DOHH2 (cell line): ENCODE measurements at regions not wholly inside any gene's neighbourhood (a gene's known extent, or its start where the extent isn't known, plus 50 kb on each side); places are given as distances from the start of the nearest gene placed in this dataset.

ENCODE experiments used
- H3F3A ChIP-seq: fragments of 200-600 bp; sonication (generic), shearing (Covaris generic); 2 replicates; pipeline ENCODE4 v1.6.0; 2016; ENCODE audit warnings: antibody characterized with exemption, mild to moderate bottlenecking; ENCODE audit not compliant: control insufficient read depth, insufficient read depth
- H3K27ac ChIP-seq: fragments of 200-600 bp; sonication (generic); 2 replicates; pipeline ENCODE4 v1.5.1; 2014; ENCODE audit warnings: low read depth, mild to moderate bottlenecking, low read length, moderate library complexity
- H3K27me3 ChIP-seq: fragments of 200-600 bp; sonication (generic); 2 replicates; pipeline ENCODE4 v1.6.1; 2014; ENCODE audit warnings: mild to moderate bottlenecking, low read length, mixed read lengths; ENCODE audit not compliant: control insufficient read depth
- H3K36me3 ChIP-seq: fragments of 200-600 bp; sonication (generic); 2 replicates; pipeline ENCODE4 v1.6.1; 2014; ENCODE audit warnings: mild to moderate bottlenecking, low read length, moderate library complexity, mixed read lengths; ENCODE audit not compliant: control insufficient read depth
- H3K4me1 ChIP-seq: fragments of 200-600 bp; sonication (generic); 2 replicates; pipeline ENCODE4 v1.6.1; 2014; ENCODE audit warnings: mild to moderate bottlenecking, low read length, mixed read lengths; ENCODE audit not compliant: control insufficient read depth
- H3K4me2 ChIP-seq: fragments of 200-600 bp; sonication (generic); 2 replicates; pipeline ENCODE4 v1.6.0; 2014; ENCODE audit warnings: mild to moderate bottlenecking, low read length, moderate library complexity
- H3K4me3 ChIP-seq: fragments of 200-600 bp; sonication (generic); 2 replicates; pipeline ENCODE4 v1.5.1; 2014; ENCODE audit warnings: mild to moderate bottlenecking, low read length, mixed read lengths
- H3K79me2 ChIP-seq: fragments of 200-600 bp; sonication (generic); 2 replicates; pipeline ENCODE4 v1.6.1; 2014; ENCODE audit warnings: mild to moderate bottlenecking, low read length, mixed read lengths; ENCODE audit not compliant: control insufficient read depth
- H3K9me2 ChIP-seq: fragments of 200-600 bp; sonication (generic); replicated peaks from 2 replicates; pipeline ENCODE4 v1.6.1; 2014; ENCODE audit warnings: mild to moderate bottlenecking, low read length, mixed read lengths; ENCODE audit not compliant: control insufficient read depth
- H3K9me3 ChIP-seq: fragments of 200-600 bp; sonication (generic); 2 replicates; pipeline ENCODE4 v1.6.1; 2014; ENCODE audit warnings: antibody characterized with exemption, low read length, mixed read lengths; ENCODE audit not compliant: control insufficient read depth, insufficient read depth
- H4K20me1 ChIP-seq: fragments of 200-600 bp; sonication (generic); 2 replicates; pipeline ENCODE4 v1.6.0; 2014; ENCODE audit warnings: low read depth, mild to moderate bottlenecking, antibody characterized with exemption, low read length, moderate library complexity; ENCODE audit not compliant: control insufficient read depth, insufficient read depth
- CTCF ChIP-seq: fragments of 200-600 bp; sonication (generic); IDR thresholded peaks from one replicate; pipeline ENCODE4 v1.5.1; 2014; ENCODE audit warnings: antibody characterized with exemption, mild to moderate bottlenecking, low read depth, low read length; ENCODE audit not compliant: poor library complexity, severe bottlenecking
- EZH2phosphoT487 ChIP-seq: fragments of 200-600 bp; sonication (generic); IDR thresholded peaks from 2 replicates; pipeline ENCODE4 v1.6.1; 2017; ENCODE audit warnings: borderline replicate concordance, mild to moderate bottlenecking, antibody characterized with exemption, low read length, moderate library complexity, mixed read lengths

- H3K27ac ChIP-seq: no peak overlapping the region
- no peaks in the 10 kb centered on the region for H4K20me1 ChIP-seq
- H3K4me3 ChIP-seq: no peak overlapping the region
- no peaks in the 10 kb centered on the region for H3K9me3 ChIP-seq
- no peaks in the 10 kb centered on the region for H3K27me3 ChIP-seq
- no peaks in the 10 kb centered on the region for H3K9me2 ChIP-seq
- H3K36me3 ChIP-seq: no peaks in the 10 kb centered on the region
- H3K79me2 ChIP-seq: no peaks in the 10 kb centered on the region
- H3F3A ChIP-seq: no peaks in the 10 kb centered on the region
- no peak for TF ChIP-seq EZH2phosphoT487
- TF ChIP-seq CTCF: no peak
- no peaks in the 10 kb centered on the region for H3K4me1 ChIP-seq
- no peak overlapping the region for H3K4me2 ChIP-seq
Measured at GRCh38 chr22:22813126-22814075, 74.2 kb upstream of the IGLL5 start.

- H3K4me1 ChIP-seq: no peaks in the 10 kb centered on the region
- TF ChIP-seq CTCF: no peak
- no peak for TF ChIP-seq EZH2phosphoT487
- no peaks in the 10 kb centered on the region for H3F3A ChIP-seq
- H3K4me2 ChIP-seq: no peak overlapping the region
- no peaks in the 10 kb centered on the region for H3K79me2 ChIP-seq
- H3K9me3 ChIP-seq: no peaks in the 10 kb centered on the region
- no peak overlapping the region for H3K27ac ChIP-seq
- H3K27me3 ChIP-seq: no peaks in the 10 kb centered on the region
- no peak overlapping the region for H3K4me3 ChIP-seq
- no peaks in the 10 kb centered on the region for H3K36me3 ChIP-seq
- H4K20me1 ChIP-seq: no peaks in the 10 kb centered on the region
- H3K9me2 ChIP-seq: no peaks in the 10 kb centered on the region
Measured at GRCh38 chr22:22814666-22815396, 72.8 kb upstream of the IGLL5 start.

- Histone ChIP-seq H3K4me2 (no peak overlapping the region), H3K27ac (no peak overlapping the region), H4K20me1 (no peaks in the 10 kb centered on the region), H3K79me2 (no peaks in the 10 kb centered on the region), H3K36me3 (no peaks in the 10 kb centered on the region), H3K4me3 (no peak overlapping the region), H3K27me3 (no peaks in the 10 kb centered on the region), H3K9me2 (no peaks in the 10 kb centered on the region), H3K9me3 (no peaks in the 10 kb centered on the region), H3F3A (no peaks in the 10 kb centered on the region), H3K4me1 (no peaks in the 10 kb centered on the region)
- TF ChIP-seq EZH2phosphoT487 (no peak), CTCF (no peak)
Measured at GRCh38 chr22:22815397-22816170, 72.0 kb upstream of the IGLL5 start.
